ENCODE measurements at regions not wholly inside any gene's neighbourhood (a gene's known extent, or its start where the extent isn't known, plus 50 kb on each side); places are given as distances from the start of the nearest gene placed in this dataset.

GRCh38 chr2:13413989-13414388 is 697.3 kb downstream of the TRIB2 start:
- intact Hi-C loops (cut with micrococcal nuclease): no loop called here
- Histone ChIP-seq H3K27ac (ENCODE audit: extremely low read depth, low read depth, low read length) (no peak overlapping the region), H3K9ac (ENCODE audit: insufficient read depth in 1 of 2, low read depth in 2 of 2, low read length in 2 of 2) (no peak overlapping the region), H3K4me2 (ENCODE audit: insufficient read depth, low read length) (no peak overlapping the region), H4K20me1 (replicated peaks; ENCODE audit: control insufficient read depth, insufficient read depth, low read length) (no peaks in the 10 kb centered on the region), H3K79me2 (ENCODE audit: control insufficient read depth, insufficient read depth, low read length) (no peaks in the 10 kb centered on the region), H3K9me3 (replicated peaks; ENCODE audit: control insufficient read depth, insufficient read depth, low read depth, low read length) (no peaks in the 10 kb centered on the region), H3K9me1 (ENCODE audit: control insufficient read depth, insufficient read depth, low read length) (no peaks in the 10 kb centered on the region), H2AFZ (ENCODE audit: low read depth, low read length) (no peak overlapping the region), H3K36me3 (ENCODE audit: control insufficient read depth, insufficient read depth, low read length) (no peaks in the 10 kb centered on the region), H3K4me1 (replicated peaks in 1 of 2; ENCODE audit: control insufficient read depth in 2 of 2, insufficient read depth in 2 of 2, low read length in 2 of 2) (no peaks in the 10 kb centered on the region), H3K27me3 (ENCODE audit: control insufficient read depth in 2 of 2, insufficient read depth in 2 of 2, low read length in 2 of 2) (no peaks in the 10 kb centered on the region), H3K4me3 (no peak overlapping the region)
- no peak for TF ChIP-seq HNRNPUL1 (IDR thresholded peaks at IDR 0.05; ENCODE audit: low read length)
- TF ChIP-seq, protein P1, sequence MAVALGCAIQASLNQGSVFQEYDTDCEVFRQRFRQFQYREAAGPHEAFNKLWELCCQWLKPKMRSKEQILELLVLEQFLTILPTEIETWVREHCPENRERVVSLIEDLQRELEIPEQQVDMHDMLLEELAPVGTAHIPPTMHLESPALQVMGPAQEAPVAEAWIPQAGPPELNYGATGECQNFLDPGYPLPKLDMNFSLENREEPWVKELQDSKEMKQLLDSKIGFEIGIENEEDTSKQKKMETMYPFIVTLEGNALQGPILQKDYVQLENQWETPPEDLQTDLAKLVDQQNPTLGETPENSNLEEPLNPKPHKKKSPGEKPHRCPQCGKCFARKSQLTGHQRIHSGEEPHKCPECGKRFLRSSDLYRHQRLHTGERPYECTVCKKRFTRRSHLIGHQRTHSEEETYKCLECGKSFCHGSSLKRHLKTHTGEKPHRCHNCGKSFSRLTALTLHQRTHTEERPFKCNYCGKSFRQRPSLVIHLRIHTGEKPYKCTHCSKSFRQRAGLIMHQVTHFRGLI (CRISPR knock-in tag; IDR thresholded peaks at IDR 0.05): no peak
- no peak for TF ChIP-seq CREB5 (CRISPR knock-in tag; IDR thresholded peaks at IDR 0.05)
- TF ChIP-seq ZNF3 (CRISPR knock-in tag; IDR thresholded peaks at IDR 0.05): no peak
- no peak for TF ChIP-seq ZBTB43 (CRISPR knock-in tag; IDR thresholded peaks at IDR 0.05)
- TF ChIP-seq TAF7 (tag; IDR thresholded peaks at IDR 0.05): no peak
- TF ChIP-seq, protein P2, sequence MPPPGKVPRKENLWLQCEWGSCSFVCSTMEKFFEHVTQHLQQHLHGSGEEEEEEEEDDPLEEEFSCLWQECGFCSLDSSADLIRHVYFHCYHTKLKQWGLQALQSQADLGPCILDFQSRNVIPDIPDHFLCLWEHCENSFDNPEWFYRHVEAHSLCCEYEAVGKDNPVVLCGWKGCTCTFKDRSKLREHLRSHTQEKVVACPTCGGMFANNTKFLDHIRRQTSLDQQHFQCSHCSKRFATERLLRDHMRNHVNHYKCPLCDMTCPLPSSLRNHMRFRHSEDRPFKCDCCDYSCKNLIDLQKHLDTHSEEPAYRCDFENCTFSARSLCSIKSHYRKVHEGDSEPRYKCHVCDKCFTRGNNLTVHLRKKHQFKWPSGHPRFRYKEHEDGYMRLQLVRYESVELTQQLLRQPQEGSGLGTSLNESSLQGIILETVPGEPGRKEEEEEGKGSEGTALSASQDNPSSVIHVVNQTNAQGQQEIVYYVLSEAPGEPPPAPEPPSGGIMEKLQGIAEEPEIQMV (tag; conservative IDR thresholded peaks at IDR 0.05; ENCODE audit: low read depth): no peak
- TF ChIP-seq SIRT6 (IDR thresholded peaks at IDR 0.05; ENCODE audit: low read depth, low read length): no peak
- no peak for TF ChIP-seq SAP30 (IDR thresholded peaks at IDR 0.05; ENCODE audit: borderline replicate concordance, insufficient read depth, low read depth, low read length, poor library complexity, severe bottlenecking)
- TF ChIP-seq FOXM1 (IDR thresholded peaks at IDR 0.05; ENCODE audit: low read depth): no peak
- no peak for TF ChIP-seq FOXM1 (CRISPR knock-in tag; IDR thresholded peaks at IDR 0.05; ENCODE audit: low read depth)
- no peak for TF ChIP-seq HIVEP1 (CRISPR knock-in tag; IDR thresholded peaks at IDR 0.05)
- TF ChIP-seq MYC (IDR thresholded peaks at IDR 0.05; ENCODE audit: low read depth, low read length): no peak
- TF ChIP-seq MYC (CRISPR knock-in tag; IDR thresholded peaks at IDR 0.05; ENCODE audit: borderline replicate concordance, low read depth): no peak
- TF ChIP-seq KLF13 (tag; IDR thresholded peaks at IDR 0.05; ENCODE audit: borderline replicate concordance, low read depth): no peak
- no peak for TF ChIP-seq NELFE (IDR thresholded peaks at IDR 0.05; ENCODE audit: insufficient read depth, insufficient read length)
- TF ChIP-seq PTTG1 (tag; IDR thresholded peaks at IDR 0.05; ENCODE audit: low read depth): no peak
- TF ChIP-seq ZNF140 (CRISPR knock-in tag; IDR thresholded peaks at IDR 0.05): no peak
- 0% methylated on average over 1 of the region's 1 CpG for WGBS (ENCODE audit: insufficient coverage, low coverage, missing lambda C conversion rate)
- no peak for DNase-seq (ENCODE audit: extremely low read depth in 1 of 4, low spot score in 3 of 4)
- in situ Hi-C loops (cut with MboI): no loop called here
- ATAC-seq: no peak
- no TSS peak for BruUV-seq (replicated peaks)
- POLR2A ChIA-PET: no interaction called here
- no peak for FAIRE-seq
- CTCF ChIA-PET (ENCODE audit: low intra/inter-chr PET ratio): no interaction called here
